Mesenchymal stem cell (in vitro differentiated cells and primary cell): ENCODE measurements at regions not wholly inside any gene's neighbourhood (a gene's known extent, or its start where the extent isn't known, plus 50 kb on each side); places are given as distances from the start of the nearest gene placed in this dataset.

Source experiments
- DNase-seq: peaks from one replicate; pipeline ENCODE4 v3.0.0-alpha.2; 2013
- H2AFZ ChIP-seq: one replicate; pipeline ENCODE4 v1.6.1; 2013; ENCODE audit warnings: low read depth, mild to moderate bottlenecking, control low read depth, inconsistent platforms, low read length, moderate library complexity
- H2AK5ac ChIP-seq: 2 replicates; pipeline ENCODE4 v1.6.1; 2013; ENCODE audit warnings: low read length, moderate library complexity, mild to moderate bottlenecking, inconsistent platforms; ENCODE audit not compliant: severe bottlenecking
- H2BK120ac ChIP-seq: one replicate; pipeline ENCODE4 v1.6.1; 2013; ENCODE audit warnings: low read depth, mild to moderate bottlenecking, inconsistent platforms, low read length, moderate library complexity
- H2BK12ac ChIP-seq, 2 experiments: one replicate each; pipeline ENCODE4 v1.6.1; 2013; ENCODE audit warnings: inconsistent platforms in 2 of 2, low read length in 2 of 2, mild to moderate bottlenecking in 2 of 2, moderate library complexity in 2 of 2, control low read depth in 1 of 2
- H2BK15ac ChIP-seq: one replicate; pipeline ENCODE4 v1.6.1; 2013; ENCODE audit warnings: mild to moderate bottlenecking, low read depth, inconsistent platforms; ENCODE audit not compliant: poor library complexity, severe bottlenecking
- H2BK5ac ChIP-seq: 2 replicates; pipeline ENCODE4 v1.6.1; 2013; ENCODE audit warnings: low read depth, mild to moderate bottlenecking, low read length, control low read depth, inconsistent platforms; ENCODE audit not compliant: poor library complexity, severe bottlenecking
- H3K14ac ChIP-seq, 2 experiments: one replicate each; pipeline ENCODE4 v1.6.1; 2013; ENCODE audit warnings: inconsistent platforms in 2 of 2, low read length in 2 of 2, control low read depth in 1 of 2, mild to moderate bottlenecking in 1 of 2, moderate library complexity in 1 of 2
- H3K18ac ChIP-seq, 2 experiments: one replicate each; pipeline ENCODE4 v1.6.1; 2013; ENCODE audit warnings: inconsistent platforms in 2 of 2, low read length in 2 of 2, control low read depth in 1 of 2, low read depth in 1 of 2, mild to moderate bottlenecking in 1 of 2
- H3K23ac ChIP-seq, 2 experiments: one replicate each; pipeline ENCODE4 v1.6.1; 2013; ENCODE audit warnings: inconsistent platforms in 2 of 2, low read length in 2 of 2, mild to moderate bottlenecking in 2 of 2, moderate library complexity in 2 of 2, control low read depth in 1 of 2
- H3K27ac ChIP-seq: 2 replicates; pipeline ENCODE4 v1.5.1; 2013; ENCODE audit warnings: mild to moderate bottlenecking, moderate library complexity, low read length, control low read depth, inconsistent platforms; ENCODE audit not compliant: poor library complexity, severe bottlenecking
- H3K27me3 ChIP-seq, 2 experiments: 2 replicates each; pipeline versions ENCODE4 v1.6.1 to v1.7.0; 2013; ENCODE audit warnings: low read length in 2 of 2, mild to moderate bottlenecking in 2 of 2, moderate library complexity in 2 of 2, control low read depth in 1 of 2, inconsistent platforms in 1 of 2; ENCODE audit not compliant: control insufficient read depth in 1 of 2, insufficient read depth in 1 of 2
- H3K36me3 ChIP-seq, 2 experiments: 2 replicates each; pipeline versions ENCODE4 v1.6.1 to v1.7.0; 2013; ENCODE audit warnings: low read length in 2 of 2, control low read depth in 1 of 2, inconsistent platforms in 1 of 2, low read depth in 1 of 2, mild to moderate bottlenecking in 1 of 2; ENCODE audit not compliant: insufficient read depth in 2 of 2, control insufficient read depth in 1 of 2
- H3K4ac ChIP-seq, 2 experiments: one replicate each; pipeline ENCODE4 v1.6.1; 2013; ENCODE audit warnings: inconsistent platforms in 2 of 2, low read length in 2 of 2, mild to moderate bottlenecking in 2 of 2, moderate library complexity in 2 of 2, control low read depth in 1 of 2, low read depth in 1 of 2
- H3K4me1 ChIP-seq: 2 replicates; pipeline ENCODE4 v1.6.1; 2013; ENCODE audit warnings: low read depth, low read length, control low read depth; ENCODE audit not compliant: control insufficient read depth, insufficient read depth
- H3K4me2 ChIP-seq: 2 replicates; pipeline ENCODE4 v1.6.1; 2013; ENCODE audit warnings: low read length, mild to moderate bottlenecking, inconsistent platforms; ENCODE audit not compliant: poor library complexity, severe bottlenecking
- H3K4me3 ChIP-seq, 2 experiments: 2 replicates each; pipeline versions ENCODE4 v1.5.1 to v1.7.0; 2013; ENCODE audit warnings: low read length in 2 of 2, mild to moderate bottlenecking in 2 of 2, control low read depth in 1 of 2, low read depth in 1 of 2; ENCODE audit not compliant: insufficient read depth in 1 of 2
- H3K79me1 ChIP-seq: replicated peaks from 2 replicates; pipeline ENCODE4 v1.6.1; 2013; ENCODE audit warnings: mild to moderate bottlenecking, control low read depth, low read length, inconsistent platforms; ENCODE audit not compliant: poor library complexity, severe bottlenecking
- H3K9ac ChIP-seq: 2 replicates; pipeline ENCODE4 v1.7.0; 2013; ENCODE audit warnings: mild to moderate bottlenecking, low read length, moderate library complexity
- H3K9me3 ChIP-seq: 2 replicates; pipeline ENCODE4 v1.7.0; 2013; ENCODE audit warnings: mild to moderate bottlenecking, low read length; ENCODE audit not compliant: control insufficient read depth
- H4K8ac ChIP-seq: one replicate; pipeline ENCODE4 v1.6.1; 2013; ENCODE audit warnings: inconsistent platforms, mild to moderate bottlenecking, low read length, moderate library complexity
- H4K91ac ChIP-seq: one replicate; pipeline ENCODE4 v1.6.1; 2013; ENCODE audit warnings: mild to moderate bottlenecking, low read length, inconsistent platforms
- WGBS: methylation state at CpG from one replicate; pipeline ENCODE4 v1.1.7; 2013; ENCODE audit warnings: mixed read lengths; 5-methylcytosine and 5-hydroxymethylcytosine counted together

DNA sequence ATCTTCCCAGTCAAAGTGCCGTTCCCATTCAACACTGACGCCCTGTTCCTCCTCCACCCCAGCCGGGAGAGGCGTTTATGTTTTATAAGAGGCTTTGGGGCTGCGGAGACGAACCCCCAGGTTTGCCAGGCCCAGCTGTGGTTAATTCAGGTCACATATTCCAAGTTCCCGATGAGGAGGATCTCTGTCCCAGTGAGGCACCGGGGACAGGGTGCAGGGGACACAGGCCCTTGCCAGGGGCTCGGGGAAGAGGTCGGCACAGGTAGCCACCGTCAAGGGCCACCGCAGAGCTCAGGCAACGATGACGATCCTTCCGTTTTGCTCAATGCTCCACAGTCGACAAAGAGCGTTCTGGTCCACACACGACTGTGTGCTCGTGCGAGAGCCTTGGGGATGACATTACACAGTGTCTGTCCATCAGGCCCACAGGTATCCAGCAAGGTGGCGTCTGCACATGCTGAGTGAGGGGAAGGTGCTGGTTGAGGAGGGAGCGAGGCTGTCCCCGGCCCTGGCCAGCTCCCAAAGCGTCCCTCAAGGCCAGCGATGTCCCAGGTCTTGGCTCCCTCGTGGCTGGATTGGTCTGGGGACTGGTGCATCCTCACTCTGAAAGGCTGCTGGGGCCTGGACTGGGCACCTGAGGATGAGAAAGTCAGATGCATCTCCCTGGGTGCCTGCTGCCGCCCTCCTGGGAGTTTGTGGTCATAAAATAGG lies 189.2 kb upstream of the C14orf180 start:
- Histone ChIP-seq H3K36me3 (no peaks in the 10 kb centered on the region), H4K91ac (no peak overlapping the region), H3K4me3 (no peak overlapping the region), H2BK120ac (no peak overlapping the region), H3K23ac (no peak overlapping the region), H3K4me1 (no peaks in the 10 kb centered on the region), H2AFZ (no peak overlapping the region), H3K9me3 (peaks cover 3% of the 10 kb centered on the region), H3K9ac (no peak overlapping the region), H3K14ac (no peak overlapping the region), H3K18ac (no peak overlapping the region), H3K4me2 (no peak overlapping the region), H3K79me1 (no peaks in the 10 kb centered on the region), H3K4ac (no peak overlapping the region), H3K27me3 (no peaks in the 10 kb centered on the region), H3K27ac (no peak overlapping the region), H4K8ac (no peak overlapping the region), H2AK5ac (no peak overlapping the region), H2BK5ac (no peak overlapping the region), H2BK12ac (no peak overlapping the region), H2BK15ac (no peak overlapping the region)
- 85% methylated on average over 27 of the region's 27 CpGs for WGBS
- no peak for DNase-seq

DNA sequence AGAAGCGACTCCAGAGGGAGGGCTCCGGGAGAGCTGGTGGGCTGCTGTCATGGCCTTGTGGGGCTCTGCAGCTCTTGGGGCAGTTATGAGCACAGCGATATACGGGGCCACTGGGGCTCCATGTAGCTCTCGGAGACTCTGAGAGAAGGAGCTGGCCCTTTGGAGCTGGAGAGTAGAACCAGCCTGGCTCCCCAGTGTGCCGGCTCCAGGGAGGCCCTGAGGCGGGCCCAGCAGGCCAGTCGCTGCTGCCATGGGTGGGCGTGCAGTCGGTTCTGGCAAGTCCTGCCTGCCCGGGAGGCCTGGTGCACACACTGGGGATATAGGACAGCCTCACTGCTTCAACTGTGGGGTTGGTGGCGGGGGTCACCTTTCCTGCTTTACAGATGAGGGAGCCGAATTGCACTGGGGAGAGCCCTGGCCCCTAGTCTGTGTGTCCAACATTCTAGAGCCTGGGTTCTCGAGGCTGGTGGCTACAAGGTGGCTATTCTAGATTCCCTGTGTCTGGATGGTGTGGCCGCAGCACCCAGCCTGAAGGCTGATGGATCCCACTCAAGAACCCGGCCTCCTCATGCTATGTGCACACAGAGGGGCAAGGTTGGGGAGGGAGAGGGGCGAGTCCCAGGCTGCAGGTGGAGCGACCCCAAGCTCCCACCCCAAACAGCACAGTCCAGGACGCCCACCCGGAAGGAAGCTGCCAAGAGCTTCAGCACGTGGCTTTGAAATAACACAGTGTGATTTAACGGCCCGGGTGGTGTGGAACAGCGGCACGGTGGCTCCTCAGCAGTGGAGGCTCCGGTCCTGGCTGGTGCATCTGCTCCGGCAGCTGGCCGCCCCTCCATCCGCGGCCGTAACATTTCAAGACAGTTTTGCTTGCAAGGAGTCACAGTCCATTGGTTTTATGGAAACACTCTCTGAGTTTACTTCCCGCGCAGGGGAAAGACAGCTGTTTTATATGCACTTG lies 188.3 kb upstream of the C14orf180 start:
- Histone ChIP-seq H4K91ac (no peak overlapping the region), H2BK15ac (no peak overlapping the region), H2BK5ac (no peak overlapping the region), H3K4me3 (no peak overlapping the region), H3K36me3 (no peaks in the 10 kb centered on the region), H3K4me2 (no peak overlapping the region), H3K14ac (no peak overlapping the region), H3K4ac (no peak overlapping the region), H2BK12ac (no peak overlapping the region), H3K79me1 (no peaks in the 10 kb centered on the region), H3K18ac (no peak overlapping the region), H3K23ac (no peak overlapping the region), H3K9me3 (peaks cover 4% of the 10 kb centered on the region), H3K4me1 (no peaks in the 10 kb centered on the region), H2AFZ (no peak overlapping the region), H2BK120ac (no peak overlapping the region), H3K27ac (no peak overlapping the region), H3K9ac (no peak overlapping the region), H4K8ac (no peak overlapping the region), H2AK5ac (no peak overlapping the region), H3K27me3 (no peaks in the 10 kb centered on the region)
- 81% methylated on average over 31 of the region's 33 CpGs for WGBS
- DNase-seq: no peak

DNA sequence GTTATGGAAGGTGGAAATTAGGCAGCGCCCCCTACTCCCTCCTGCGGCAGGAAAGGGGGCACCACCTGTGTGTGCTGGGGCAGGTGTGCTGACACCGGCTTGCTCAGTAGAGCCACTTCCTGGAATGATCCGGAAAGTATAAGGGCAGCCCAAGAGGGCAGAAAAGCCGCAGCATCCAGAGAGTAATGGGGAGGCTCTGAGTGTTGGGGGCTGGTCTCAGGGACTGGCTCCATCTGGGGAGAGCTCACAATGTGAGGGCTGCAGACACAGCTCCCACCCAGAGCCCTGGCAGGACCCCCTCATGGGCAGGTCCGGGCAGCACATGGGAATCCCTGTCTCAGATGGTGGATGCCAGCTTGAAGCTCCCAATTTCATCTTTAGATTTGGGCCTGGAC lies 187.6 kb upstream of the C14orf180 start:
- Histone ChIP-seq H4K8ac (no peak overlapping the region), H2BK120ac (no peak overlapping the region), H3K9ac (no peak overlapping the region), H4K91ac (no peak overlapping the region), H2BK12ac (no peak overlapping the region), H3K27ac (no peak overlapping the region), H3K4me1 (no peaks in the 10 kb centered on the region), H3K14ac (no peak overlapping the region), H3K36me3 (no peaks in the 10 kb centered on the region), H2BK15ac (no peak overlapping the region), H2AFZ (no peak overlapping the region), H3K27me3 (no peaks in the 10 kb centered on the region), H2AK5ac (no peak overlapping the region), H3K4ac (no peak overlapping the region), H2BK5ac (no peak overlapping the region), H3K23ac (no peak overlapping the region), H3K4me2 (no peak overlapping the region), H3K79me1 (no peaks in the 10 kb centered on the region), H3K9me3 (peaks cover 12% of the 10 kb centered on the region), H3K18ac (no peak overlapping the region), H3K4me3 (no peak overlapping the region)
- WGBS: 81% methylated on average over 6 of the region's 6 CpGs
- no peak for DNase-seq
